22Rv1 (cell line): ENCODE measurements at regions not wholly inside any gene's neighbourhood (a gene's known extent, or its start where the extent isn't known, plus 50 kb on each side); places are given as distances from the start of the nearest gene placed in this dataset.
"Not testable (repeated sequence)": the region's sequence is repeated elsewhere in the genome, so short reads cannot be mapped to it uniquely, and the experiment has no call there.

ENCODE experiments used
- CTCF ChIP-seq: fragments of 450-650 bp; IDR thresholded peaks from 2 replicates; pipeline ENCODE4 v1.5.1; 2017; ENCODE audit warnings: mild to moderate bottlenecking
- ZFX ChIP-seq: fragments of 450-650 bp; IDR thresholded peaks from 2 replicates; pipeline ENCODE4 v1.6.1; 2017; ENCODE audit warnings: antibody characterized with exemption, borderline replicate concordance

DNA sequence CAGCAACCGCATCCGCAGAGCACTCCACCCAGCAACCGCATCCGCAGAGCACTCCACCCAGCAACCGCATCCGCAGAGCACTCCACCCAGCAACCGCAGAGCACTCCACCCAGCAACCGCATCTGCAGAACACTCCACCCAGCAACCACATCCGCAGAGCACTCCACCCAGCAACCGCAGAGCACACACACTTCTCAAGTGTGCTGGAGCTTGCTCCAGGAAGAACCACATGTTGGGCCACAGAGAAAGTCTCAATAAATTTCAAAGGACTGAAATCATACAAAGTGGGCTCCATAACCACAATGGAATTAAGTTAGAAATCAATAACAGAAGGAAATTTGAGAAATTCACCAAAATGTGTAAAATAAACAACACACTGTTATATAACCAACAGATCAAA is 88.4 kb upstream of the FAM20C start:
- not testable (repeated sequence) for TF ChIP-seq CTCF, ZFX
